ENCODE measurements at regions not wholly inside any gene's neighbourhood (a gene's known extent, or its start where the extent isn't known, plus 50 kb on each side); places are given as distances from the start of the nearest gene placed in this dataset.

DNA sequence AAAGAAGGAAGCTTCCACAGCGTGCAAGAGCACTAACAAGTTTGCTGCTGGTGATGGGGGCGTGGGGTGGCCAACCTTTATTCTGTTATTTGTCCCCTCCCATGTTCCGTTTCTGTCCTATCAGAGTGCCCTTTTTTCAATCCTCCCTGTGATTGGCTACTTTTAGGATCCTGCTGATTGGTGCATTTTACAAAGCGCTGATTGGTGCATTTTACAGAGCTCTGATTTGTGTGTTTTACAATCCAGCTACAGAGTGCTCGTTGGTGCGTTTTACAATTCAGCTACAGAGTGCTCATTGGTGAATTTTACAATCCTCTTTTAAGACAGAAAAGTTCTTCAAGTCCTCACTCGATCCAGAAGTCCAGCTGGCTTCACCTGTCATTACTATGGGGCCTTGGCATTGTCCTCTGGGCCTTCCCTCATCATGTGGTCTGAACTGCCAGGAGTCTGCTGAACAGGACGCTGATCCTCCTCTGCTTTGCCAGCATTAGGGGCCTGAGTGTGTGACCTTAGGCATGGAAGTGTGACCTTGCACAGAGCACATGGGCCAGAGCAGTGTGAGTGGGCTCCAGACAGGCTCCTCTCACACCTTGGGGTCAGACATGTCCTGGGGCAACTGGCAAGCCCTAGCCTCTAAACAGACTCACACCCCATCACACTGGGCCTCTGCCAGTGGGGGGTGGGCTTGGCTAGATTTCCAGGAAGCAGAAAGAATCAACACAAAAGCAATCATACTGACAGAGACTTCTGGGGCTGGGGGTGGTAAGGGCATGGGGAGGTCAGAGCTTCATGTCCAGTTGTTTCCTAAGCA is 167.4 kb downstream of the PTPN20 start:
- DNase-seq: peak; percentile 44

DNA sequence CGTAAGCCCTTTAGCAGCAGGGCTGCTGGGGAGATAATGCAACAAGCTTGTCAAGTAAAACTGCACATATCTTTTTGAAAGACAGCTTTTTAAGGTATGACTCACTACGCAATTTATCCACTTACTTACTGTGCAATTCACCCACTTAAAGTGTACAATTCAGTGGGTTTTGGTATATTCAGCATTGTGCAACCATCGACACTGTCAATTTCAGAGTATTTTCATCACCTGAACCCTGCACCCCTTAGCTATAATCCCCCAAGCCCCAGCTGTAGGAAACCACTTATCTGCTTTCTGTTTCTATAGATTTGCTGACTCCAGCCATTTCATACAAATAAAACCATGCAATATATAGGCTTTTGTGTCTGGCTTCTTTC is 168.0 kb downstream of the PTPN20 start:
- peak; percentile 21 for DNase-seq

DNA sequence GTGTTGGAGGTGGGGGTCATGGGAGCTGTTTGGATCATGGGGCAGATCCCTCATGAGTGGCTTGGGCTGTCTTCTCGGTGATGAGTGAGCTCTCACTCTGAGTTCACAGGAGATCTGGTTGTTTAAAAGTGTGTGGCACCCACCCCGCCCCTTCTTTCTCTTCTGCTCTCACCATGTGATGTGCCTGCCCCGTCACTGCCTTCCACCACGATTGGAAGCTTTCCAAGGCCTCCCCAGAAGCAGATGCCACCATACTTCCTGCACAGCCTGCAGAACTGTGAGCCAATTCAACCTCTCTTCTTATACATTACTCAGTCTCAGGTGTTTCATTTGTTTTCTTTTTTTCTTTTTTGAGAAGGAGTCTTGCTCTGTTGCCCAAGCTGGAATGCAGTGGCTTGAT is 170.0 kb downstream of the PTPN20 start:
- peak; percentile 21 for DNase-seq

DNA sequence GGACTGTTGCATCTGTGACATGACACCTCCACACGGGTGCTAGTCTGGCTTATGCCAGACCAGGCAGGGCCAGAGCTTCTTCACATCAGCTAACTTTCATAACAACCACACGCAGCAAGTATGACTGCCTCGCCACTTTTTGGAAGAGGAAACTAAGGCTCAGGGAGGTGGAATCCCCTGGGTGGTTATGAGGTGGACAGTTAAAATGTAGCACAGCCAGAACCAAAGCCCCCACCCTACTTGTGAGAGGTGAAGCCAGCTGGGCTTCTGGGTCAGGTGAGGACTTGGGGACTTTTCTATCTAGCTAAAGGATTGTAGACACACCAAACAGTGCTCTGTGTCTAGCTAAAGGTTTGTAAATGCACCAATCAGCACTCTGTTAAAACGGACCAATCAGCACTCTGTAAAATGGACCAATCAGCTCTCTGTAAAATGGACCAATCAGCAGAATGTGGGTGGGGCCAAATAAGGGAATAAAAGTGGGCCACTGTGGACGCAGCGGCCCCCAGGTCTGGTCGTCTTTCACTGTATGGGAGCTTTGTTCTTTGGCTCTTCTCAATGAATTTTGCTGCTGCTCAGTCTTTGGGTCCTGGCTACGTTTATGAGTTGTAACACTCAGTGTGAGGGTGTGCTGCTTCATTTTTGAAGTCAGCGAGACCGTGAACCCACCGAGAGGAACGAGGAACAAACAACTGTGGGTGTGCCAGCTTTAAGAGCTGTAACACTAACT is 171.0 kb downstream of the PTPN20 start:
- DNase-seq: peak; percentile 29

DNA sequence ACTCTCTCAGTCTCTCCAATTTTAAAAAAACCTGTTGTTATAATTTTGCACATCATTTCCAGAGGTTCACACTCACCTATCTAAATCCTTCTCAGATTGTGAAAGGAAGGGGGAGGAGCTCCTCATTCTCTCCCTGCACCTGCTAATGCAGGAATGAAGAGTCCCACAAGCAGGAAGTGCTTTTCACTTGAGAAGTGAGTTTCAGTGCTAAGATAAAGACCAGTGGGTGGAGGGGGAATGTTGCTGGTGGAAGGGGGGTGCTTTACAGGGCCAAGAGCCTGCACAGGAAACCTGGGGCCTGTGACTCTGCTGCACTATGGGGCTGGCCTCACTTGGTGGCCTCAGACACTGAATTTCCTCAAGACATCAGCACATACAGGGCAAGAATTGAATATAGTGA is 176.4 kb downstream of the PTPN20 start:
- DNase-seq: peak; percentile 22

DNA sequence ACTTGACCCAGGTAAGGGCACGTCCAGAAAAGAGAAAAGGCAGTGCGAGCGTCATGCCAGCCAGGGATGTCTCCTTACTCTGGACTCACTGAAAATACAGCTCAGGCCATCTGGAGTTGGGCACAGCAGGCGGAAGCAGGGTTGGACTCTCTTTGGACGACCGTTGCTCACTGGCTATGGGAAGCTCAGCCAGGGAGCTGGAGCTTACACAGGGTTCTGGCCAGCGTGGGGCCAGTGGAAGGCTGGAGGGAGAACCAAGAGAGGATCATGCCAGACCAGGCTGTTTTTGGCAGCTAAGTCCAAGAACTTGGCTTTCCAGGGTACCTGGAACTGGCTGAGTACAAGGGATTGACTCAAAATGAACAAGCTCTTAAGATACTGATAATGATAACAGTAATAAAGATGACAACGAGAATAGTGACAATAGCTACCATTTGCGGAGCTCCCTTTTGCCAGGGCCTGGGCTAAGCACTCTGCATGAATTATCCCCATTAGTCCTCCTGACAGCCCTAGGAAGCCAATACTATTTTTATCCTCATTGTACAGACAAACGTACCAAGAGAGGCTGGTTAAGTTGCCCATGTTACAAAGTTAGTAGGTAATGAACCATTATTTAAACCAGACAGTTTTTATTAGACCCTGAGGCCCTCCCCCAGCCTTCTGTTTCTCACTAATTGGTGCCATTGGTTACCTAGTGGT is 177.6 kb downstream of the PTPN20 start:
- no peak for DNase-seq

DNA sequence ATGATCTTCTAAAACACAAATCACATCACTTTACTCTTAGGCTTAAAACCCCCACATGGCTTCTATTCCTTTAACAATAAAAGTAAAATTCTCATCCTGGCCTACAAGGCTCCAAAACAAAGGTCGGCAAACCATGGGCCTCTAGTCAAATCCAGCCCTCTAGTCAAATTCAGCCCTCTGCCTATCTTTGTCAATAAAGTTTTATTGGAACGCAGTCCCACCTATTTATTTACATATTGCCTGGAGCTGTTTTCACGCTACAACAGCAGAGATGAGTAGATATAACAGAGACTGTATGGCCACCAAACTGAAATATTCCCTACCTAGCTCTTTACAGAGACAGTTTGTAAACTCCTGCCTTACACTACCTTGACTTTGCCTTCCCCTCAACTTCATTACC is 178.8 kb downstream of the PTPN20 start:
- DNase-seq: no peak

DNA sequence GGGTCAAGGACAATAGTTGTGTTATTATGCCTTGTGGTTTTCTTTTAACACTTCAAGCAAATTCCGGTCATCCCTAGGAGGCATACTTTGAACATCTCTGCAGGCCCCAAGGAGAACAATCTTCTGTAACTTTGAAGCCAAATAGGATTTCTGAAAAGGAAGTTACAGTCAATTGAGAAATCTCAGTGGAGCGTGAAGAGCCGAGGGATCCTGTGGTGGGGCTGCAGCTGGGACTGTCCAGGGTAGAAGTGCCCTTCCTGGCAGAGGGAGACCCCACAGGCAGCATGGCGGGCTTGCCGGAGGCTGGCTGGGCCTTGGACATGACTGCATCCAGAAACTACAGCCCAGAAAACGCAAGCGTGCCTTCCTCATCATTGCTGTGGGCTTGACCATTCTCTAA is 179.7 kb downstream of the PTPN20 start:
- no peak for DNase-seq

DNA sequence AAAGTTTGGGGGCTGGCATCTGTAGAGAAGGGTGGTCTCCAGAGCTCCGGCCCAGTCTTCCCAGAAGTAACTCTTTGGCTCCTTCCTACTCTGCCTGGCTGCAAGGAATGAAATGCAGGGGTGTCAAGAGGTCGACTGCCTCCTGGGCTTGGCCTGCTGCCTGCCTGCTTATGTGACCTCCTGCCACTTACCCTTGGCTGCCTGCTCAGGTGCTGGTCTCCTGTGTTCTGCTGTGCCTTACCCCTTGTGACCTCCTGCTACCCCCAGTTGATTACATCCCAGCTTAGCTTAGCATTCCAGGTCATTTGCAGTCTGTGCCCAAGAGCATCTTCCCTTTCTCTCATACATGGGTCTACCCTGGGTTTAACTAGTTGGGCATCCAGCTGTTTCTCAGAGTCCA is 180.2 kb downstream of the PTPN20 start:
- DNase-seq: no peak

DNA sequence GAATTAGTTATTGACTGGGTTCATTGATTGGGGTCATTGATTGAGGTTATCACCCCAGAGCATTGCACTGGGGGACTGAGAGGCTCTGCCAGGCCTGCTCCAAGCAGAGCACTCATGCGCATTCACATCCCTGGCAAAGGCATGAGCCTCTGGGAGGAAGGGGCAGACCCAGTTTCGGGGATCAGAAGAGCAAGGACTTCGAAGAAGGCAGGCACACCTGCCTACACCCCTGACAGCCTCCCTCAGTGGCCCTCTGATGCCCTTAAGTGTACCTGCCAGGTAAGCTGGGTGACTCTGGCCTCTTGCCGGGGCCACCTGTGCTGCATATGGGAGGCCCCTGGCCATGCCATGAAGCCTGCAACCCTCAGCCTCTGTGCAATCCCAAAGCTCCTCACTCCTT is 181.1 kb downstream of the PTPN20 start:
- peak; percentile 32 for DNase-seq

DNA sequence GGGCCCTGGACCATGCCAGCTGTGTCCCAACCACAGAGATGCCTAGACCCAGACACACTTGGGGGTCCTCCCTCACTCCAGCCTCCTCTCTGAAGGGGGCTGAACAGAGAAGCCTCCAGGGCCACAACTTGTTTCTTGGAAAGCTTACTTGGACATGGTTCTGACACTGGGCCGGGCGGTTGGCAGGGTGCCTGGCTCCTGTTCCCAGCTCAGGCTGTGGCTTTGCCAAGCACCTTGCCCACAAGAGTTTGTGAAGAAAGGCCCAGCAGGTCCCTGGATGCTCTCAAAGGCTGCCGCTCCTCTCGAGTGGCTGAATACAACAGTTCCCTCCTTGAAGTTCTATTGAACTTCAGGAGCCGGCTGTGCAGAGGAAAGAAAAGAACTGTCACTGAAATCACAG is 181.6 kb downstream of the PTPN20 start:
- no peak for DNase-seq

DNA sequence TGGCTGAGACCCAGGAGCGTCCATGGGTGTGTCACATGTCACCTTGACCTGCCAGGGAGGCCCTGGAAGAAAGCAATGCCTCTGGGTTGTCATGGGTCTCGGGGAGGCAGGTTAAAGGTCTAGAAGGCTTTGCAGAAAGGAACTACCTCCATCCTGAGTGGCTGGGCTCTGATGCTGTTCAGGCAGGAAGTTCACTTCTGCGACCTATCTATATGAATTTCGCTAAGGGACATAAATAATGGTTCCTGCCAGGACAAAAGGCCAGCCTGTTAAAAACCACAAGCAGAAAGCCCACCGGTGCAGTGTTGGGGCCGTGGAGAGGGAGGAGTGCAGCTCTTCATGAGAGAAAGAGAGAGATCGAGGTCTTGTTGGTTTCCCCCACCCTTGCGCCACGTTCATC is 182.9 kb downstream of the PTPN20 start:
- DNase-seq: peak; percentile 14

DNA sequence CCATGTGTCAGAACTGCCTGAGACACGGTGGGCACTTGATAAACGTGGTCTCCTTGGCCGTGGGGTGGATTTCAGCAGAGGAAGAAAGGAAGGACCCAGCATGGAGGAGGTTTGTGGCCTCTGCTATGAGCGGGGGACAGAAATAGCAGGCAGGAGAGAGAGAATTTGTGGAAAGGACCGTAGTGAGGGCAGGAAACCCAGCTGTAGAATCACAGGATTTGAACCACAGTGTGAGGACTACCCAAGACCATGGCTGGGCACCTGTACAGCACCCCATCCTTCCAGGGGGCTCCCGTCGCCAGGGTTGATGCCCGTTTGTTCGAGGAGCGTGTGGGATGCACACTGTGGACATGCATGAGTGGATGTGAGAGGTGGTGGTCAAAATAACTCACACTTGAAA is 183.4 kb downstream of the PTPN20 start:
- DNase-seq: peak; percentile 38

DNA sequence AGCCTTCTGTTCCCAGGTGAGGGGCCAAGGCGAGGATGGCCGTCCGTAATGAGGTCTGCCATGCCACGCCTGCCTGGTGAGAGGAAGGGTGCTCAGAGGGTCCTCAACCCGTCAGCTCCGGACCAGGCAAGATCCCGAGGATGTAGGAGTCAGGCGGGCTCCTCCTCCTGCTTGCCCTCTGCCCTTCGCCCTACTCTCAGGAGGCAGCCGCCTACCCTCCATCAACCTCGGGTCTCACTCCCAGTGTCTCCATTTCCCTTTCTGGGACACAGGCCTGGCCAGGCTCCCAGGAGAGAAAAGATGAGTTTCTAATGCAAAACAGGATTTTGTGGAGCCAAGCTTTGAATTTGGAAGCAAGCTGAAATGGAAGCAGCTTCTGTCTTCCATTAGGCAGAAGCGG is 184.0 kb downstream of the PTPN20 start:
- peak; percentile 19 for DNase-seq

DNA sequence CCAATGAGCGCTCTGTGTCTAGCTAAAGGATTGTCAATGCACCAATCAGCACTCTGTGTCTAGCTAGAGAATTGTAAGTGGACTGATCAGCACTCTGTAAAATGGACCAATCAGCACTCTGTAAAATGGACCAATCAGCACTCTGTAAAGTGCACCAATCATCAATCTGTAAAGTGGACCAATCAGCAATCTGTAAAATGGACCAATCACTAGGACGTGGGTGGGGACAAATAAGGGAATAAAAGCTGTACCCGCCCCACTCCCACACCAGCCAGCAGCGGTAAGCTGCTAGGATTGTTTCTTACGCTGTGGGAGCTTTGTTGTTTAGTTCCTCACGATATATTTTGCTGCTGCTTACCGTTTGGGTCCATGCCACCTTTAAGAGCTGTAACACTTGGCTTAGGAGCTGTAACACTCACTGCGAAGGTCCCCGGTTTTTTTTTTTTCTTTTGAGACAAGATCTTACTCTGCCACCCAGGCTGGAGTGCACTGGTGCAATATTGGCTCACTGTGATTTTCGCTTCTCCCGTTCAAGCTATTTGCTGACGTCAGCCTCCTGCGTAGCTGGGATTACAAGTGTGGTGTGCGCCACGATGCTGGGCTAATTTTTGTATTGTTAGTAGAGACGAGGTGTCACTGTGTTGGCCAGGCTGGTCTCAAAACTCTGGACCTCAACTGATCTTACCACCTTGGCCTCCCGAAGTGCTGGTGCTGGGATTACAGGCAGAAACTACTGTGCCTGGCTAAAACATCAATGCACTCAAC is 184.8 kb downstream of the PTPN20 start:
- peak; percentile 22 for DNase-seq

DNA sequence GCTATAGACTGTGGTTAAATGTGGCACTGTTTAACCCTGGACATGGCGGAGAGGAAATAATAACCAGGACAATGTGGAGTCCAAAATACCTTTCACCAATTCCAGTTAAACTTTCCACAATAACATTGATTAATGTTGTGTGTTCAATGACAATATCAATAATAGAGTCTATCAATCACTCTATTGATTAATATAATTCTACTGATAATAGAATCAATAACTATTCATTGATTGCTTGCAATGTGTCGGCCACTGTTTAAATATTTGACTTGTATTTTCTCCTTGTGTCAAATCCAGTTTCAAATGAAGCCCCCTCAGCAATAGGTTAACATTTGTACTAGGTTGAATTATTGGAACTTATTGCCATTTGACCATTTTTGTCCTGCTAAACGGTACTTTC is 187.0 kb downstream of the PTPN20 start:
- no peak for DNase-seq

DNA sequence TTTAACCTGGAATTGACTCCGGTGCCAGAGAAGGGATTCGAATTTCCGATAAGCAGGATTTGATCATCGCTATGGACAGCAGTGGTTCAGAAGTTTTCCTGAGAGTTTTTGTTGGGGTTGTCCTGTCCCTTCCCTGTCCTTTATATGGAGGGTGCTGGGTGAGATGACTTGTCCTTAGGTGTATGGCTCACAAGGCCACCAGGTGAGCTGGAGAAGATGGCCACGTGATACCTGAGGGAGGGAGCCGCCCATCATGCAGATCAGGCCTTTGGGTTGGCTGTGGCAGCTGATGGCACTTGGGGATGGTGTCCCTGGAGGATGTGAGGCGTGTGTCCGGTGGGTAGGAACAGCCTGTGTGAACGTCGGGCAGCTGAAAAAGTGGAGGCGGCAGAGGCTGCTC is 187.7 kb downstream of the PTPN20 start:
- peak; percentile 38 for DNase-seq

DNA sequence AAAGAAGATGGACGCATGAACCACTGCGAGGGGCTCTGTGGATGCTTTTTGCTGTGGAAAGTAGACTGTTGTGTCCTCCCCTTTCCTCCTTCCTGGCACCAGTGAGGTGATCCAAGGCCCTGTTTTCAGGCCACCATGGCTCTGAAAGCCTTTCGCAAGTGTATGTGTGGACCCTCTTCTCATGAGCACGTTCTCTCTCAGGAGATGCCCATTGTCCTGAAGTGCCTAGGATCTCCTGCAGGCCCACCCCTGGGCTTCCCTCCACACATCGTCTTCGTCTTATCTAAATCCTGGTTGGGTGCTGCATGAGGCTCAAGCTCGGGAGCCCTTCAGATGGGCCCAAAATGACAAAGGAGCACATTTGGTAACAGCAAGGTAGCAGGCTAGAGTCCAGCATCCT is 188.2 kb downstream of the PTPN20 start:
- DNase-seq: peak; percentile 22

DNA sequence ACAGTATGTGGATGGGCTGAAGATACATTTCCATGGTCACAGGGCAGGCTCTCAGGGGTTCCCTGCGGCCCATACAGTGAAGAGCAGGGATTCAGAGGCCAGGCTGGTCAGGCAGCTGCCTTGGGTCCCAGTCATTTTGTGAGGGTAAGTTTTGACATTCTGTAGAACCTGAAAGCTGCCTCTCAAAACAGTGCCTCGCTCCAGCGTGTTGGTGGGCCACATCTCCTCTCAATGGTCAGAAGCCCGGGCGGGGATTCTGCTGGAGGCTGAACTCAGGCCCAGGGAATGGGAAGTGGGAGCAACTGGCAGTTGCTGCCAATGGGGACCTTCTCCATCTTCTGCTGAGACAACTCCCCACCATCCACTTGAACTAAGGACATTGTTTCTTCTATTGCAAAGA is 190.0 kb downstream of the PTPN20 start:
- peak; percentile 22 for DNase-seq

DNA sequence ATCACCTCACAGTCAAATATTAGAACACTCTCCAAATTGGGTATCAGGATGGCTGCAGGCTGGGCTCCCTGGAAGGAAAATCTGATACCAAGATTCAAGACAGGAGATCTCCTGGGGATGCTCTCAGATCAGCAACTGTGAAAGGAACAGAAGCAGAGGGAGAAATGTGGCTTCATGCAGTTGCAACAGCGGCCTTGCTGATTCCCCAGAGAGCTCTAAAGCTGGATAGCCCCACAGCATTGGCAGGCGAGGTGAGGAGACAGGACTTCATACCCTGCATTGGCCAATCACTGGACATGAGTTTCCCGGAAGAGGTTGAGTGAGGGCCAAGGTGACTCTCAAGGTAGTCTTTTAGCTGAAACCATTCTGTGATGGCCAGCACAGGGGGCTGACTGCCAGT is 190.6 kb downstream of the PTPN20 start:
- DNase-seq: peak; percentile 20

DNA sequence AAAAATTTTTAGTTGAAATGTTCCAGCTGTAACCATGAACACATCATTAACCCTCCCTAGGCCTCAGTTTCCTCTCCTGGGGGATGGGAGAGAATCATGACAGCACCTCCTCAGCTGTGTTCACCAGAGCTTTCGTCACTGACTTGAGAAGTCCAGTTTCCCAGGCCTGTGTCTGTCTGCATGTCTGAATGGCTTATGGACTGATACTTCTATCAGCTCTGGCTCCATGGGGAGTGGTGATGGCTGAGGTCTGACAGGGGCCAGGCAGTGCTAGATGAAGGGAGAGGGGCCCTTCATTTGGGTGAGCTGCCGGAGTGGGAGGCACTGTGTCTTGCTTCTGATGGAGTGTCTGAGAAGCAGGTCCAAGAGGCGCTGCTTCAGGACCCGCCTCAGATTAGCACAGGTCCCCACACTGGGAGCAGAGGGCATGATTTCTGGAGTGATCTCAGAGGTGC is 192.9 kb downstream of the PTPN20 start:
- peak; percentile 46 for DNase-seq

DNA sequence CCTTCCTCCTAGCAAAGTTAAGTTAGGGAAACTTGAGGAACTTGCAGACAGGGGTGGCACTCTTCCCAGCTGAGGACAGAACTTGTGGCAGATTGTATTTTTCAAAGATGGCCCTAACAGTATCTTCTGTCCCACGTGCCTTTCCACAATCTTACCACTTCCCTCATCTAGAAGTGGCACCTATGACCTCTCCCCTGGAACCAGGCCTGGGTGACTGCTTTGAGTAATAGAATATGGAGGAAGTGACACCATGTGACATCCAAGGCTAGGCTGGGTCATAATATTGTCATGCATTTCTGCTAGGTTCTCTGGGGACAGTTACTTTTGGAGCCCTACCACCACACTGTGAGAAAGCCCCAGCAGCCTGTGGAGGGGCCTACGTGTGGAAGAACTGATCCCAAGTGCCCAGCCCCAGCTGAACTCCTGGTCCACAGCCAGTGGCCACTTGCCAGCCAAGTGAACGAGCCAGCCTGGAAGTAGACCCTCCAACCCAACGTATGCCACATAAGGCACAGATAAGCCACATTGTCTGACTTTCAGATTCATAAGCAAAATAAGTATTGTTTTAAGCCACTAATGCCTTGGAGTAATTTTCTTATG is 193.7 kb downstream of the PTPN20 start:
- peak; percentile 17 for DNase-seq

All from islet precursor cell (in vitro differentiated cells).